Heart right ventricle (tissue), 16 donors: ENCODE measurements at regions not wholly inside any gene's neighbourhood (a gene's known extent, or its start where the extent isn't known, plus 50 kb on each side); places are given as distances from the start of the nearest gene placed in this dataset.

Experiments used
- ATAC-seq, 8 donors: fragments of 200-7000 bp; cut with Tn5 transposase; one replicate each; pipeline ENCODE4 v1.9.1; 2020; ENCODE audit warnings: mild to moderate bottlenecking in 8 of 8, moderate library complexity in 8 of 8, moderate number of reproducible peaks in 1 of 8
- DNase-seq, 2 donors: peaks; one replicate each; pipeline ENCODE4 v3.0.0-alpha.2; 2020
- H3K27ac ChIP-seq, 10 donors: fragments of 200-600 bp; sonication (generic) in 2 of 10; one replicate each; pipeline versions ENCODE4 v1.5.0 to v1.8.0; 2020 to 2022; ENCODE audit warnings: mild to moderate bottlenecking in 3 of 10
- H3K27me3 ChIP-seq, 7 donors: fragments of 200-600 bp; one replicate each; pipeline ENCODE4 v1.8.0; 2021 to 2022; ENCODE audit warnings: mild to moderate bottlenecking in 2 of 7
- H3K36me3 ChIP-seq, 9 donors: fragments of 200-600 bp; sonication (generic) in 1 of 9; one replicate each; pipeline versions ENCODE4 v1.5.0 to v1.8.0; 2020 to 2022; ENCODE audit warnings: mild to moderate bottlenecking in 2 of 9
- H3K4me1 ChIP-seq, 9 donors: fragments of 200-600 bp; sonication (generic) in 1 of 9; one replicate each; pipeline versions ENCODE4 v1.5.0 to v1.8.0; 2020 to 2022; ENCODE audit warnings: mild to moderate bottlenecking in 4 of 9
- H3K4me3 ChIP-seq, 10 donors: fragments of 200-600 bp; sonication (generic) in 2 of 10; one replicate each; pipeline versions ENCODE4 v1.5.0 to v1.8.0; 2020 to 2022; ENCODE audit warnings: mild to moderate bottlenecking in 7 of 10, moderate library complexity in 2 of 10
- H3K9me3 ChIP-seq, 11 donors: fragments of 200-600 bp in 10 of 11; sonication (generic) in 2 of 11; one replicate each; pipeline versions ENCODE4 v1.5.0 to v1.8.0; 2013 to 2022; ENCODE audit warnings: mild to moderate bottlenecking in 2 of 11, control low read depth in 1 of 11, moderate library complexity in 1 of 11
- WGBS, 2 donors: extraction: QIAGEN DNeasy Blood & Tissue Kit; methylation state at CpG; one replicate each; pipeline ENCODE4 v1.1.7; 2013; ENCODE audit warnings: inconsistent platforms in 1 of 2; 5-methylcytosine and 5-hydroxymethylcytosine counted together
- intact Hi-C, 10 donors: fragments of 100-400 bp; cut with DNase I; formaldehyde crosslinking; loops; one replicate each; pipeline versions ENCODE4 v1.11.1 to v1.14.2; 2022
- TF ChIP-seq, protein P1 (sequence below), 9 donors: fragments of 200-600 bp; sonication (generic) in 2 of 9; IDR thresholded peaks; one replicate each; pipeline versions ENCODE4 v1.5.0 to v1.8.0; 2021 to 2022; ENCODE audit warnings: antibody characterized with exemption in 9 of 9, mild to moderate bottlenecking in 5 of 9, moderate library complexity in 1 of 9
- donor health status: Arrhythmogenic right ventricular cardiomyopathy.
- donor health status: ischemic (EF 13 %, LVEDD 7.1; RV severe dilation, severe dysfunction).
- donor health status: healthy with polysubstance abuse.
- donor health status: DM: no; HTN: yes; CAD: no.
- donor health status: DM: no; HTN: no; CAD: no.
- donor health status: ischemic (EF 25% LVEDD 6.9; RV normal size, moderate dysfunction).
- donor health status: ischemic (EF 25% LVEDD 5.7; RV mildly dilated, moderate dysfunction).
- donor health status: healthy.
- donor health status: DM: yes; HTN: yes; CAD: no.
- donor health status: Ischemic cardiomyopathy.
- donor health status: ischemic (EF 35%, LVEDD 5.7; RV mildly dilated, moderate dysfunction).
- donor health status: nonischemic (EF 11% LVEDD 7.7; RV severe dilation, severe dysfunction).
- donor health status: DM: yes; HTN: yes; CAD: no.
- donor health status: PGD.
- donor health status: ischemic (EF 29% LVEDD 5.4; RV normal size, mild dysfunction).
- donor health status: nonischemic (EF 23%, LVEDD 6.1; RV moderate dilation, normal function).

DNA sequence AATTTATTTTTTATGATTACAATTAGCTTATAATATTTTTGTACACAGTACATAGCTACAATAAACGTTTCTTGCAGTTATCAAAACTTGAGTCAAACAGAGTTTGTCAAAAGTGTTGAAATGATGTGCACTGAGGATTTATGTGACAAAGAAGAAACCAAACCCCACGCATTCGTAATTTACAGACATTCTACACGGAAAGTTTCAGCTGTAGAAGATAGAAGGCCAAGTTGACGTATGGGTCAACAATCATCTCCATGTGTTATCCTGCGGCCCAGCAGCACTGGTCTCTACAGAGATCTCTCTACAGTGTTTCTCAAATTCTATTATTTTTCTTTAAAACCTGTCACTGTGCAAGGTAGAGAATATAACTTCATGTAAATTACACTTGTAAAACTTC is 1507.6 kb downstream of the PCDH9 start:
- no peak for ATAC-seq
- Histone ChIP-seq H3K4me1 (no peaks in the 10 kb centered on the region), H3K27ac (no peak overlapping the region), H3K27me3 (no peaks in the 10 kb centered on the region), H3K9me3 (peaks cover 0 to 3% (median 0%) of the 10 kb centered on the region in 11 donors), H3K4me3 (no peak overlapping the region), H3K36me3 (no peaks in the 10 kb centered on the region)
- no peak for DNase-seq
- intact Hi-C loops, result no loop called here
- WGBS, 2 donors, result 83 to 89% methylated on average over 6 of the region's 6 CpGs
- TF ChIP-seq, protein P1, sequence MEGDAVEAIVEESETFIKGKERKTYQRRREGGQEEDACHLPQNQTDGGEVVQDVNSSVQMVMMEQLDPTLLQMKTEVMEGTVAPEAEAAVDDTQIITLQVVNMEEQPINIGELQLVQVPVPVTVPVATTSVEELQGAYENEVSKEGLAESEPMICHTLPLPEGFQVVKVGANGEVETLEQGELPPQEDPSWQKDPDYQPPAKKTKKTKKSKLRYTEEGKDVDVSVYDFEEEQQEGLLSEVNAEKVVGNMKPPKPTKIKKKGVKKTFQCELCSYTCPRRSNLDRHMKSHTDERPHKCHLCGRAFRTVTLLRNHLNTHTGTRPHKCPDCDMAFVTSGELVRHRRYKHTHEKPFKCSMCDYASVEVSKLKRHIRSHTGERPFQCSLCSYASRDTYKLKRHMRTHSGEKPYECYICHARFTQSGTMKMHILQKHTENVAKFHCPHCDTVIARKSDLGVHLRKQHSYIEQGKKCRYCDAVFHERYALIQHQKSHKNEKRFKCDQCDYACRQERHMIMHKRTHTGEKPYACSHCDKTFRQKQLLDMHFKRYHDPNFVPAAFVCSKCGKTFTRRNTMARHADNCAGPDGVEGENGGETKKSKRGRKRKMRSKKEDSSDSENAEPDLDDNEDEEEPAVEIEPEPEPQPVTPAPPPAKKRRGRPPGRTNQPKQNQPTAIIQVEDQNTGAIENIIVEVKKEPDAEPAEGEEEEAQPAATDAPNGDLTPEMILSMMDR (IDR thresholded peaks at IDR 0.05), result no peak

DNA sequence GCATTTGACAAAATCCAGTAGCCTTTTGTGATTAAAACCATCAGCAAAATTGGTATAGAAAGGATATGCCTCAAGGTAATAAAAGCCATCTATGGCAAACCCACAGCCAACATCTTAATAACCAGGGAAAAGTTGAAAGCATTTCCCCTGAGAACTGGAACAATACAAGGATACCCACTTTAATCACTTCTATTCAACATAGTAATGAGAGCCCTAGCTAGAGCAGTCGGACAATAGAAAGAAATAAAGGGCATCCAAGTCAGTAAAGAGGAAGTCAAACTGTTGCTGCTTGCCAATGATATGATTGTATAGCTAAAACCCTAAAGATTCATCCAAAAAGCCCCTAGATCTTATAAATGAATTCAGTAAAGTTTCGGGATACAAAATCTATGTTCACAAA is 1510.3 kb downstream of the PCDH9 start:
- Histone ChIP-seq H3K27ac (no peak overlapping the region), H3K4me1 (no peaks in the 10 kb centered on the region)

DNA sequence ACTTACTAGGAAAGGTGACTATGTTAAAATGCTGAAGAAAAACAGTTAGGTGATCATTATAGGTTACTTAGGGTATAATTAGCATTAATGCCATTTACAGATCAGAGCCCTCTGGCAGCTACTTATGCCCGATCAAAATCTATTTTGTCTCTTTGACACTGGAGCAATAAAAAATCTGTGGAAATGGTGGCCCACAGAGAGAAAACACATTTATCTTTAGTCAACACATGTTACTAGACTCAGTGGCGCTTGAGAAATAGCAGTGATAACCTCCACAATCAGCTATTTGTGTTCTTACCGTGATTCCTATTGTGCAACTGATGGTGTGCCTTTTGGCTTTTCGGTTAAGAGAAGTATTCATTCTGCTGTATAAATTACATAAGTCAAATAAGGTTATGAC is 1519.6 kb downstream of the PCDH9 start:
- DNase-seq, result no peak
- H3K4me1 ChIP-seq, result no peaks in the 10 kb centered on the region
- peaks cover 0 to 7% (median 0%) of the 10 kb centered on the region in 11 donors for H3K9me3 ChIP-seq
- H3K36me3 ChIP-seq, result no peaks in the 10 kb centered on the region
- H3K4me3 ChIP-seq, result no peak overlapping the region
- no peak for ATAC-seq
- 52 to 75% methylated on average over 4 of the region's 4 CpGs for whole genome bisulfite sequencing, 2 donors
- intact Hi-C loops, result no loop called here
- TF ChIP-seq, protein P1 (IDR thresholded peaks at IDR 0.05), result no peak
- H3K27ac ChIP-seq, result no peak overlapping the region
- no peaks in the 10 kb centered on the region for H3K27me3 ChIP-seq

More for the DNA sequence above, 1510.3 kb downstream of the PCDH9 start:
- TF ChIP-seq, protein P1 (IDR thresholded peaks at IDR 0.05), result no peak
- Histone ChIP-seq H3K4me3 (no peak overlapping the region), H3K27me3 (no peaks in the 10 kb centered on the region), H3K9me3 (peaks cover 0 to 7% (median 0%) of the 10 kb centered on the region in 11 donors), H3K36me3 (no peaks in the 10 kb centered on the region)
- 64 to 72% methylated on average over 2 of the region's 2 CpGs for WGBS, 2 donors
- ATAC-seq (no peak), DNase-seq (no peak)
- intact Hi-C loops, result no loop called here

DNA sequence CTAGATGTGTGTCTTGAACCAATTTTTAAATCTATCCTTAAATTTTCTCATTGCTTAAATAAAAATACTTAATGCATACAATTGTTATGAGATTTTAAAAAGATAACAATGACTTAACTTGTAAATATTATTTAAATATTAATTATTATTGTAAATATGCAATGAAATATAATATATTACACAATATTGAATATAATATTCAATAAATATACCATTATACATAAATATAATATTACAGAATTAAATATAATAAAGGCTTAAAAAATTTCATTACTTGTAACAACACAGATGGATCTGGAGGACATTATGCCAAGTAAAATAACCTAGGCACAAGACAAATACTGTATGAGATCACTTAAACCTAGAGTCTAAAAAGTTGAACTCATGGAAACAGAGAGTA is 1532.3 kb downstream of the PCDH9 start:
- intact Hi-C loops, result no loop called here
- DNase-seq (no peak), ATAC-seq (no peak)
- no peaks in the 10 kb centered on the region for H3K27me3 ChIP-seq
- H3K27ac ChIP-seq, result no peak overlapping the region
- H3K4me1 ChIP-seq, result no peaks in the 10 kb centered on the region
- TF ChIP-seq, protein P1 (IDR thresholded peaks at IDR 0.05), result no peak
- peaks cover 0 to 5% (median 0%) of the 10 kb centered on the region in 11 donors for H3K9me3 ChIP-seq
- H3K4me3 ChIP-seq, result no peak overlapping the region
- no peaks in the 10 kb centered on the region for H3K36me3 ChIP-seq
